Uterus (tissue), 3 donors: ENCODE measurements at regions not wholly inside any gene's neighbourhood (a gene's known extent, or its start where the extent isn't known, plus 50 kb on each side); places are given as distances from the start of the nearest gene placed in this dataset.

Experiments used
- DNase-seq, 2 donors: peaks; one replicate each; pipeline ENCODE4 v3.0.0-alpha.2; 2019 to 2020
- H3K27ac ChIP-seq, 2 donors: fragments of 200-600 bp; sonication (generic); 1 replicate in 1 of 2; 2 replicates in 1 of 2; pipeline ENCODE4 v1.5.1; 2016 to 2018
- H3K27me3 ChIP-seq, 2 donors: fragments of 200-600 bp; sonication (generic); one replicate each; pipeline ENCODE4 v1.5.1; 2018 to 2019; ENCODE audit warnings: control low read depth in 1 of 2
- H3K36me3 ChIP-seq, 2 donors: fragments of 200-600 bp; sonication (generic); one replicate each; pipeline ENCODE4 v1.5.1; 2019; ENCODE audit warnings: control low read depth in 1 of 2
- H3K4me1 ChIP-seq, 2 donors: fragments of 200-600 bp; sonication (generic); one replicate each; pipeline ENCODE4 v1.5.1; 2018 to 2019; ENCODE audit warnings: control low read depth in 1 of 2
- H3K4me3 ChIP-seq, 2 donors: fragments of 200-600 bp; sonication (generic); 1 replicate in 1 of 2; 2 replicates in 1 of 2; pipeline ENCODE4 v1.5.1; 2018 to 2019; ENCODE audit warnings: mild to moderate bottlenecking in 1 of 2
- H3K9me3 ChIP-seq, 2 donors: fragments of 200-600 bp; sonication (generic); one replicate each; pipeline ENCODE4 v1.5.1; 2019; ENCODE audit warnings: control low read depth in 1 of 2
- POLR2A ChIP-seq, 2 donors: fragments of 450-650 bp; IDR thresholded peaks; one replicate each; pipeline ENCODE4 v1.6.1; 2016; ENCODE audit warnings: antibody characterized with exemption in 2 of 2, mild to moderate bottlenecking in 1 of 2, moderate library complexity in 1 of 2
- intact Hi-C: fragments of 100-400 bp; cut with DNase I; formaldehyde crosslinking; loops from one replicate; pipeline ENCODE4 v1.15.1; 2023; ENCODE audit warnings: low total_unique reads
- TF ChIP-seq, protein P1 (sequence below), 4 experiments: fragments of 200-600 bp in 2 of 4; fragments of 450-650 bp in 2 of 4; sonication (generic) in 2 of 4; IDR thresholded peaks; one replicate each; pipeline ENCODE4 v1.5.1; 2016 to 2019; ENCODE audit warnings: antibody characterized with exemption in 4 of 4, mild to moderate bottlenecking in 2 of 4, moderate library complexity in 1 of 4
- donor health status: DM: yes; HTN: yes; CAD: no.

DNA sequence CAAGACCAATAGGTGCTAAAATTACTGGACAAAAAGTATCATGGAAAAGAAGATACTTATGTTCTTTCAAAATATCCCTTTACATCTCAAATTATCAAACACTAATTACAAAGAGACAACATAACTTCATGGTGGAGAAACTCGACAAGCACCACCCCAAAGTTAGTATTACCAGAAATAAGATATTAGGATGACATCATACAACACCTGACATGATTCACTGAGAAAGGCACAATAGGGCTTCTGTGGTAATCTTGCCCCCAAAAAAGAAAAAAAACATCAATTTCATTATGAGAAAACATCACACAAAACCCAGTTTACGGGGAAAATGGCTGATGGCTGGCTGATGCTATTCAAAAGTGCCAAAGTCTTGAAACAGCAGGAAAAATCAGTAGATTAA lies 1781.7 kb upstream of the PCDH10 start:
- intact Hi-C loops = no loop called here
- Histone ChIP-seq H3K36me3 (no peaks in the 10 kb centered on the region), H3K27ac (no peak overlapping the region), H3K9me3 (no peaks in the 10 kb centered on the region), H3K4me3 (no peak overlapping the region), H3K27me3 (no peaks in the 10 kb centered on the region), H3K4me1 (no peaks in the 10 kb centered on the region)
- no peak for DNase-seq
- TF ChIP-seq, protein P1, sequence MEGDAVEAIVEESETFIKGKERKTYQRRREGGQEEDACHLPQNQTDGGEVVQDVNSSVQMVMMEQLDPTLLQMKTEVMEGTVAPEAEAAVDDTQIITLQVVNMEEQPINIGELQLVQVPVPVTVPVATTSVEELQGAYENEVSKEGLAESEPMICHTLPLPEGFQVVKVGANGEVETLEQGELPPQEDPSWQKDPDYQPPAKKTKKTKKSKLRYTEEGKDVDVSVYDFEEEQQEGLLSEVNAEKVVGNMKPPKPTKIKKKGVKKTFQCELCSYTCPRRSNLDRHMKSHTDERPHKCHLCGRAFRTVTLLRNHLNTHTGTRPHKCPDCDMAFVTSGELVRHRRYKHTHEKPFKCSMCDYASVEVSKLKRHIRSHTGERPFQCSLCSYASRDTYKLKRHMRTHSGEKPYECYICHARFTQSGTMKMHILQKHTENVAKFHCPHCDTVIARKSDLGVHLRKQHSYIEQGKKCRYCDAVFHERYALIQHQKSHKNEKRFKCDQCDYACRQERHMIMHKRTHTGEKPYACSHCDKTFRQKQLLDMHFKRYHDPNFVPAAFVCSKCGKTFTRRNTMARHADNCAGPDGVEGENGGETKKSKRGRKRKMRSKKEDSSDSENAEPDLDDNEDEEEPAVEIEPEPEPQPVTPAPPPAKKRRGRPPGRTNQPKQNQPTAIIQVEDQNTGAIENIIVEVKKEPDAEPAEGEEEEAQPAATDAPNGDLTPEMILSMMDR (IDR thresholded peaks at IDR 0.05) = no peak
- no peak for TF ChIP-seq POLR2A (IDR thresholded peaks at IDR 0.05)

DNA sequence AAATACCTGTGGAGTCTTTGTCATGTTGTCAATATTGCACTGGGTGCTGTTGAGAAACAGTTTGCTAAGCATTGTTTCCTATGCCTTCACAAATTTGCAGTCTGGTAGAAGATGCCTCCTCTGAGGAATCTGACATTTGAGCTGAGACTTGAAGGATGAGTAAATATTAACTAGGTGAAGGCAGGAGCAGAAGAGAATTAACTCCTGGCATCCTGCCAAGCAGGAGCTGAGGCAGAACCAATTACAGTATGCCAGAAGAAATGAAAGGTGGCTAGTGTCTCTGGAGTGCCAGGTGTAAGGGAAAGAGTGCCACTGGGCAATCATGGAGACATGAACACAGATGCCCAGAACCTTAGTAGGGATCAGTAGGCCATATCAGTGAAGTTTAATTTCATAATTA lies 1778.2 kb upstream of the PCDH10 start:
- Histone ChIP-seq H3K9me3 (no peaks in the 10 kb centered on the region), H3K4me3 (no peak overlapping the region), H3K27ac (no peak overlapping the region), H3K36me3 (no peaks in the 10 kb centered on the region), H3K4me1 (no peaks in the 10 kb centered on the region), H3K27me3 (no peaks in the 10 kb centered on the region)
- no peak for DNase-seq
- TF ChIP-seq, protein P1 (IDR thresholded peaks at IDR 0.05) = no peak
- TF ChIP-seq POLR2A (IDR thresholded peaks at IDR 0.05) = no peak
- intact Hi-C loops = no loop called here

DNA sequence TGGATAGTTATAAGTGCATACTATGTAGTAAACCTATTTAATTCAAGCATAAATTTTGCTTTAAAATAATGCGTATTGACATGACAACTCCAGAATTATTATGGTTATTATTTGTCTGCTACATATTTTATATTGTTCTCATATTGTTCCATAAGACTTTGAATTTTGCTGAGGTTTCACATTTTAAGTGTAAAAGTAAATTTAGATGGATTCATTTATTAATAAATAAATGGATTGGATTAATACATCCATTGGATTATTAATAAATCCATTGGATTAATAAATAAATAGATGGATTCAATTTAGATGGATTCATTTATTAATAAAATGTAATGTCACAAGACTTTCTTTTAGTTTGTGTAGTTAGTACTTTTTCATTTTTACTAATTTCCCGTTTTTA lies 1768.0 kb upstream of the PCDH10 start:
- DNase-seq = no peak
- Histone ChIP-seq H3K36me3 (no peaks in the 10 kb centered on the region), H3K9me3 (no peaks in the 10 kb centered on the region), H3K27me3 (no peaks in the 10 kb centered on the region), H3K4me3 (no peak overlapping the region), H3K4me1 (no peaks in the 10 kb centered on the region), H3K27ac (no peak overlapping the region)
- TF ChIP-seq, protein P1 (IDR thresholded peaks at IDR 0.05) = no peak
- no peak for TF ChIP-seq POLR2A (IDR thresholded peaks at IDR 0.05)
- intact Hi-C loops = no loop called here

DNA sequence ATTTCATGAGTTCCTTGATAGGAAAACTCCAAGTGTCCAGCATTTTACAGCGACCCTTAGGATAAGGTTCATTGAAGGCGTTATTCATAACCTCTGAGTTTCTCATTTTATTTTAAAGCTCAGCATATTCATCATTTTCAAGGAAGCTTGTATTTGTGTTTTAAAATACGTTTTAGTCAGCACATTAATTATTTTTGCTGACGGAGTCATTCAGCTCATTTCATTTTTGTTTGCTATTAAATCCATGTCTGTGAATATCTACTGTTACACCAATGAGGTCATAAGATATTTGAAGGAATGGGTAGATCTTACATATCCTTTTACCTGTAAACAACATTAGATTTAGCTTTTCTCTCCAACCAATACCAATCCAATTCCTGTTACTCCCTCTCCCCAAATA lies 1766.3 kb upstream of the PCDH10 start:
- H3K9me3 ChIP-seq = no peaks in the 10 kb centered on the region
- no peak for DNase-seq
- no peak for TF ChIP-seq POLR2A (IDR thresholded peaks at IDR 0.05)
- TF ChIP-seq, protein P1 (IDR thresholded peaks at IDR 0.05) = no peak
- intact Hi-C loops = no loop called here
- no peaks in the 10 kb centered on the region for H3K36me3 ChIP-seq
- no peak overlapping the region for H3K4me3 ChIP-seq
- H3K27ac ChIP-seq = no peak overlapping the region
- no peaks in the 10 kb centered on the region for H3K27me3 ChIP-seq
- no peaks in the 10 kb centered on the region for H3K4me1 ChIP-seq

DNA sequence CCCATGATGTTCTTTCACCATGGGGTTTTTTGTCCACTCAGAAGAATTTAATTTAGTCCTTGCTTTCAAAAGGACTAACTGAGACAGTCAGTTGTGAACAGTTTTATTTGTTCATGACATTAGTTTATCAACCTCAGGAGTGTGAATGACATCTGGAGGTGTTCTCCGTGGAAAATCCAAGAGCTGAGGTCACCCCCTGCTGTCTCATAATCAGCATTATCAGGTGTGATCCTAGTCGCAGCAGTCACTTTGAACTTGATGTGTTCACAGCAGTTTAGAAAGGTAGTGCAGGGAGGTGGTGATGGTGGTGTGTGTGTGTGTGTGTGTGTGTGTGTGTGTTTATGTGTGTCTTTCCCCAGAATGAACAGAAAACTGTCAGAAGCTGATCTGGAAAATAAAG lies 1760.8 kb upstream of the PCDH10 start:
- TF ChIP-seq, protein P1 (IDR thresholded peaks at IDR 0.05) = no peak
- TF ChIP-seq POLR2A (IDR thresholded peaks at IDR 0.05) = no peak
- H3K4me1 ChIP-seq = no peaks in the 10 kb centered on the region
- no peaks in the 10 kb centered on the region for H3K36me3 ChIP-seq
- H3K27ac ChIP-seq = no peak overlapping the region
- intact Hi-C loops = no loop called here
- no peak for DNase-seq
- no peaks in the 10 kb centered on the region for H3K9me3 ChIP-seq
- H3K4me3 ChIP-seq = no peak overlapping the region
- no peaks in the 10 kb centered on the region for H3K27me3 ChIP-seq
